HCT116 (cell line): ENCODE measurements at regions not wholly inside any gene's neighbourhood (a gene's known extent, or its start where the extent isn't known, plus 50 kb on each side); places are given as distances from the start of the nearest gene placed in this dataset.

Experiments
- ATAC-seq: fragments of 200-7000 bp; cut with Tn5 transposase; 2 replicates; pipeline ENCODE4 v1.9.1; 2020; ENCODE audit warnings: mild to moderate bottlenecking, moderate library complexity
- BruUV-seq: library from RNA; stranded (reverse); fragments of 400-500 nt; replicated peaks from 2 replicates; lab custom pipeline; 2021; lab: Mats Ljungman, UMichigan
- CTCF ChIA-PET: fragments of 300-600 bp; sonication (Branson Sonifier 250); formaldehyde crosslinking; loops from one replicate; lab custom pipeline; 2021; ENCODE audit warnings: antibody characterized with exemption; lab: Charles Lee
- POLR2A ChIA-PET: fragments of 300-600, 350-600 bp; sonication (Branson Sonifier 250); formaldehyde crosslinking; loops from one replicate; lab custom pipeline; 2021; ENCODE audit warnings: antibody characterized with exemption; lab: Charles Lee
- RAD21 ChIA-PET, 2 experiments: fragments of 300-600 bp; sonication (Branson Sonifier 250); formaldehyde crosslinking; loops; one replicate each; lab custom pipeline; 2023; ENCODE audit warnings: low total read pairs in 2 of 2; ENCODE audit not compliant: uncharacterized antibody in 2 of 2, unreplicated experiment in 2 of 2, low non-redundant PET in 1 of 2; lab: Charles Lee
- DNase-seq: peaks from one replicate; pipeline ENCODE4 v3.0.0-alpha.2; 2010; ENCODE audit warnings: low read depth, low spot score
- H2AFZ ChIP-seq: fragments of 200-600 bp; shearing (Covaris generic), sonication (generic); 2 replicates; pipeline ENCODE4 v1.6.1; 2017; ENCODE audit warnings: low read depth, mixed run types, mixed read lengths, antibody characterized with exemption, low read length; ENCODE audit not compliant: poor library complexity, severe bottlenecking
- H3K27ac ChIP-seq: 2 replicates; pipeline ENCODE4 v1.5.1; 2012; ENCODE audit warnings: low read depth, low read length
- H3K27me3 ChIP-seq: fragments of 200-600 bp; sonication (generic); 2 replicates; pipeline ENCODE4 v1.6.1; 2016; ENCODE audit warnings: mixed run types, low read length, mixed read lengths; ENCODE audit not compliant: insufficient read depth
- H3K36me3 ChIP-seq, 2 experiments: fragments of 200-500 bp in 1 of 2; fragments of 200-600 bp in 1 of 2; sonication (Bioruptor generic) in 1 of 2; sonication (generic) in 1 of 2; 2 replicates each; pipeline versions ENCODE4 v1.5.1 to v1.6.1; 2014 to 2016; ENCODE audit warnings: low read length in 2 of 2, inconsistent platforms in 1 of 2, mixed read lengths in 1 of 2, mixed run types in 1 of 2; ENCODE audit not compliant: insufficient read depth in 2 of 2, control insufficient read depth in 1 of 2
- H3K4me1 ChIP-seq, 2 experiments: fragments of 200-600 bp in 1 of 2; sonication (generic) in 1 of 2; 2 replicates each; pipeline versions ENCODE4 v1.5.1 to v1.6.1; 2012 to 2017; ENCODE audit warnings: low read length in 2 of 2, inconsistent platforms in 1 of 2, mild to moderate bottlenecking in 1 of 2, mixed read lengths in 1 of 2, mixed run types in 1 of 2, moderate library complexity in 1 of 2; ENCODE audit not compliant: insufficient read depth in 2 of 2, control insufficient read depth in 1 of 2
- H3K4me2 ChIP-seq: fragments of 200-600 bp; sonication (generic); 2 replicates; pipeline ENCODE4 v1.6.1; 2017; ENCODE audit warnings: mixed run types, low read length, mixed read lengths
- H3K4me3 ChIP-seq, 2 experiments: fragments of 200-600 bp in 1 of 2; sonication (generic) in 1 of 2; replicated peaks in 1 of 2; 2 replicates each; pipeline ENCODE4 v1.5.1; 2011 to 2016; ENCODE audit warnings: low read length in 2 of 2, control low read depth in 1 of 2, low read depth in 1 of 2, mild to moderate bottlenecking in 1 of 2, mixed read lengths in 1 of 2, mixed run types in 1 of 2
- H3K79me2 ChIP-seq: fragments of 200-600 bp; sonication (generic); 2 replicates; pipeline ENCODE4 v1.6.1; 2017; ENCODE audit warnings: mild to moderate bottlenecking, mixed run types, low read length, moderate library complexity, mixed read lengths; ENCODE audit not compliant: insufficient read depth
- H3K9ac ChIP-seq: fragments of 200-600 bp; sonication (generic); 2 replicates; pipeline ENCODE4 v1.6.1; 2016; ENCODE audit warnings: low read length, mixed read lengths
- H3K9me2 ChIP-seq: fragments of 200-600 bp; sonication (generic), shearing (Covaris generic); 2 replicates; pipeline ENCODE4 v1.6.1; 2017; ENCODE audit warnings: mixed run types, mild to moderate bottlenecking, moderate library complexity; ENCODE audit not compliant: insufficient read depth
- H3K9me3 ChIP-seq, 2 experiments: fragments of 200-500 bp in 1 of 2; fragments of 200-600 bp in 1 of 2; sonication (Bioruptor generic) in 1 of 2; sonication (generic) in 1 of 2; 2 replicates each; pipeline ENCODE4 v1.6.1; 2014 to 2017; ENCODE audit warnings: low read length in 2 of 2, mixed read lengths in 2 of 2, inconsistent platforms in 1 of 2, low read depth in 1 of 2, mild to moderate bottlenecking in 1 of 2, mixed run types in 1 of 2, moderate library complexity in 1 of 2; ENCODE audit not compliant: control insufficient read depth in 1 of 2, insufficient read depth in 1 of 2
- H4K20me1 ChIP-seq: fragments of 200-600 bp; sonication (generic), shearing (Covaris generic); 2 replicates; pipeline ENCODE4 v1.6.1; 2017; ENCODE audit warnings: mixed run types, mild to moderate bottlenecking, moderate library complexity; ENCODE audit not compliant: insufficient read depth
- ATF3 ChIP-seq: IDR thresholded peaks from 2 replicates; pipeline ENCODE4 v1.6.1; 2012
- CBX3 ChIP-seq: IDR thresholded peaks from 2 replicates; pipeline ENCODE4 v1.6.1; 2012; ENCODE audit warnings: low read depth
- CEBPB ChIP-seq: IDR thresholded peaks from 2 replicates; pipeline ENCODE4 v1.6.1; 2012; ENCODE audit warnings: low read depth
- CTCF ChIP-seq, 3 experiments: fragments of 200-600 bp in 1 of 3; sonication (generic) in 1 of 3; IDR thresholded peaks in 2 of 3; conservative IDR thresholded peaks in 1 of 3; 2 replicates each; pipeline ENCODE4 v1.5.1; 2012 to 2017; ENCODE audit warnings: low read depth in 2 of 3, low read length in 2 of 3, antibody characterized with exemption in 1 of 3, borderline replicate concordance in 1 of 3, control low read depth in 1 of 3, mild to moderate bottlenecking in 1 of 3, mixed read lengths in 1 of 3, mixed run types in 1 of 3, moderate library complexity in 1 of 3; ENCODE audit not compliant: insufficient read depth in 1 of 3
- EGR1 ChIP-seq: IDR thresholded peaks from 2 replicates; pipeline ENCODE4 v1.6.1; 2012; ENCODE audit warnings: low read depth
- ELF1 ChIP-seq: IDR thresholded peaks from 2 replicates; pipeline ENCODE4 v1.6.1; 2012; ENCODE audit warnings: low read depth, borderline replicate concordance
- EZH2 ChIP-seq: fragments of 200-600 bp; sonication (generic); IDR thresholded peaks from 2 replicates; pipeline ENCODE4 v1.6.1; 2017; ENCODE audit warnings: antibody characterized with exemption, mixed run types
- EZH2phosphoT487 ChIP-seq: fragments of 200-600 bp; IDR thresholded peaks from 2 replicates; pipeline ENCODE4 v1.6.1; 2018; ENCODE audit warnings: antibody characterized with exemption, borderline replicate concordance
- POLR2A ChIP-seq: IDR thresholded peaks from 2 replicates; pipeline ENCODE4 v1.7.0; 2011; ENCODE audit warnings: borderline replicate concordance; ENCODE audit not compliant: insufficient read depth, insufficient read length; ENCODE audit errors: extremely low read depth
- RAD21 ChIP-seq: IDR thresholded peaks from 2 replicates; pipeline ENCODE4 v1.6.1; 2012; ENCODE audit warnings: low read depth, mild to moderate bottlenecking
- REST ChIP-seq: IDR thresholded peaks from 2 replicates; pipeline ENCODE4 v1.6.1; 2012; ENCODE audit warnings: low read depth
- SIN3A ChIP-seq: IDR thresholded peaks from 2 replicates; pipeline ENCODE4 v1.6.1; 2012; ENCODE audit warnings: low read depth
- SP1 ChIP-seq: IDR thresholded peaks from 2 replicates; pipeline ENCODE4 v1.6.1; 2012; ENCODE audit warnings: low read depth
- SRF ChIP-seq: IDR thresholded peaks from 2 replicates; pipeline ENCODE4 v1.6.1; 2012; ENCODE audit warnings: low read depth
- YY1 ChIP-seq: IDR thresholded peaks from 2 replicates; pipeline ENCODE4 v1.6.1; 2011; ENCODE audit warnings: low read length, low read depth, moderate library complexity, mild to moderate bottlenecking; ENCODE audit not compliant: insufficient replicate concordance; ENCODE audit errors: extremely low read depth
- ZFX ChIP-seq: fragments of 450-650 bp; IDR thresholded peaks from 2 replicates; pipeline ENCODE4 v1.6.1; 2017
- ZNF274 ChIP-seq: fragments of 200-500 bp; sonication (Bioruptor generic); IDR thresholded peaks from 2 replicates; pipeline ENCODE4 v1.6.1; 2014; ENCODE audit warnings: mild to moderate bottlenecking, low read depth, low read length, inconsistent platforms
- intact Hi-C: fragments of 100-400 bp; cut with micrococcal nuclease; formaldehyde crosslinking; loops from 2 replicates; pipeline ENCODE4 v1.10.0; 2022

GRCh38 chr5:61808091-61808490 lies 476.0 kb downstream of the ZSWIM6 start:
- RAD21 ChIA-PET: no interaction called here

More at GRCh38 chr5:61808091-61808490, 476.0 kb downstream of the ZSWIM6 start:
- peaks cover 9 to 10% of the 10 kb centered on the region in 2 experiments for H3K4me1 ChIP-seq
- no peak overlapping the region for H3K4me2 ChIP-seq
- H2AFZ ChIP-seq: no peak overlapping the region
- intact Hi-C loops: no loop called here
- H3K27ac ChIP-seq: no peak overlapping the region
- ATAC-seq (no peak), DNase-seq (no peak)
- no peak overlapping the region for H3K9ac ChIP-seq
- BruUV-seq: no TSS peak
- peaks cover 46% of the 10 kb centered on the region for H3K27me3 ChIP-seq
- no peak overlapping the region for H3K4me3 ChIP-seq
- no peaks in the 10 kb centered on the region for H3K36me3 ChIP-seq
- no peaks in the 10 kb centered on the region for H3K79me2 ChIP-seq
- TF ChIP-seq ZNF274: no peak
- TF ChIP-seq EGR1: no peak
- no peak for TF ChIP-seq CEBPB
- TF ChIP-seq SRF: no peak
- TF ChIP-seq SIN3A: no peak
- TF ChIP-seq YY1: no peak
- no peak for TF ChIP-seq RAD21
- TF ChIP-seq REST: no peak
- TF ChIP-seq CTCF (IDR thresholded peaks at IDR 0.05 in 2 of 3, conservative IDR thresholded peaks at IDR 0.05 in 1 of 3; ENCODE audit: borderline replicate concordance in 1 of 3, insufficient read depth in 1 of 3, low read depth in 2 of 3, low read length in 2 of 3): no peak
- TF ChIP-seq EZH2: no peak
- TF ChIP-seq EZH2phosphoT487: no peak
- TF ChIP-seq ZFX: no peak
- TF ChIP-seq POLR2A: no peak
- no peak for TF ChIP-seq ELF1
- TF ChIP-seq ATF3: no peak
- TF ChIP-seq SP1: no peak
- no peak for TF ChIP-seq CBX3
- POLR2A ChIA-PET: no interaction called here
- no peaks in the 10 kb centered on the region for H3K9me3 ChIP-seq
- CTCF ChIA-PET: interaction anchor here (2.4 kb wide), 1 partner anchor 10 kb away, joined by 7 read pairs; no protein-coding TSS in a partner anchor
- H4K20me1 ChIP-seq: no peaks in the 10 kb centered on the region
- H3K9me2 ChIP-seq: no peaks in the 10 kb centered on the region
